GM12865 (cell line): ENCODE measurements at regions not wholly inside any gene's neighbourhood (a gene's known extent, or its start where the extent isn't known, plus 50 kb on each side); places are given as distances from the start of the nearest gene placed in this dataset.

Source experiments
- DNase-seq: peaks from one replicate; pipeline ENCODE4 v3.0.0; 2010; ENCODE audit warnings: low read depth
- H3K4me3 ChIP-seq: 2 replicates; pipeline ENCODE4 v1.5.1; 2011; ENCODE audit warnings: mild to moderate bottlenecking, low read depth, low read length, control low read depth
- CTCF ChIP-seq: IDR thresholded peaks from 2 replicates; pipeline ENCODE4 v1.5.1; 2011; ENCODE audit warnings: low read length, control low read depth, low read depth, inconsistent platforms; ENCODE audit not compliant: insufficient read depth; ENCODE audit errors: missing control alignments

GRCh38 chr2:145402706-145403277 lies 882.9 kb upstream of the ZEB2 start:
- no peak for DNase-seq
- no peak for TF ChIP-seq CTCF
- H3K4me3 ChIP-seq = no peak overlapping the region

- no peak for TF ChIP-seq CTCF
- no peak for DNase-seq
These were observed 879.2 kb upstream of the ZEB2 start for GRCh38 chr2:145399131-145399530.

GRCh38 chr2:145394181-145394580 lies 874.3 kb upstream of the ZEB2 start:
- no peak overlapping the region for H3K4me3 ChIP-seq
- no peak for DNase-seq
- no peak for TF ChIP-seq CTCF

More at GRCh38 chr2:145399131-145399530, 879.2 kb upstream of the ZEB2 start:
- no peak overlapping the region for H3K4me3 ChIP-seq

GRCh38 chr2:145386973-145387372 lies 867.1 kb upstream of the ZEB2 start:
- no peak for TF ChIP-seq CTCF
- DNase-seq = no peak
- no peak overlapping the region for H3K4me3 ChIP-seq

- no peak for TF ChIP-seq CTCF
- H3K4me3 ChIP-seq = no peak overlapping the region
- DNase-seq = no peak
These were observed 864.0 kb upstream of the ZEB2 start for GRCh38 chr2:145383961-145384360.

GRCh38 chr2:145380436-145381017 lies 860.6 kb upstream of the ZEB2 start:
- no peak for TF ChIP-seq CTCF
- no peak for DNase-seq
- no peak overlapping the region for H3K4me3 ChIP-seq

GRCh38 chr2:145379934-145380333 lies 860.0 kb upstream of the ZEB2 start:
- no peak overlapping the region for H3K4me3 ChIP-seq
- no peak for DNase-seq
- no peak for TF ChIP-seq CTCF
